ENCODE measurements at regions not wholly inside any gene's neighbourhood (a gene's known extent, or its start where the extent isn't known, plus 50 kb on each side); places are given as distances from the start of the nearest gene placed in this dataset.

GRCh38 chr14:80315681-80316080 is 104.4 kb upstream of the DIO2 start:
- TF ChIP-seq CTCF (IDR thresholded peaks at IDR 0.05) (no peak), POLR2A (IDR thresholded peaks at IDR 0.05) (no peak)

Measured in right lobe of liver (tissue), 4 donors.